ENCODE measurements at regions not wholly inside any gene's neighbourhood (a gene's known extent, or its start where the extent isn't known, plus 50 kb on each side); places are given as distances from the start of the nearest gene placed in this dataset.

- peaks cover 4% of the 10 kb centered on the region for H3K27me3 Mint-ChIP-seq (ENCODE audit: insufficient read depth, low read depth, poor library complexity)
- H3K4me3 Mint-ChIP-seq: no peak overlapping the region
- H3K36me3 Mint-ChIP-seq (ENCODE audit: low read depth): peaks cover 2% of the 10 kb centered on the region; the same call in 2 of the 3 replicates
- no peak overlapping the region for H3K27ac ChIP-seq (ENCODE audit: low read depth)
- TF ChIP-seq STAT1 (IDR thresholded peaks at IDR 0.05; ENCODE audit: unreplicated experiment): no peak
- no peaks in the 10 kb centered on the region for H3K27me3 ChIP-seq (ENCODE audit: insufficient read depth)
- no peak overlapping the region for H3K27ac Mint-ChIP-seq
- no peaks in the 10 kb centered on the region for H3K4me1 ChIP-seq (ENCODE audit: insufficient read depth)
- DNase-seq (ENCODE audit: low spot score): no peak
- H3K79me2 ChIP-seq (replicated peaks; ENCODE audit: insufficient read depth): no peaks in the 10 kb centered on the region
- H3K4me1 Mint-ChIP-seq: no peaks in the 10 kb centered on the region
- ATAC-seq: no peak
- no peaks in the 10 kb centered on the region for H3F3A ChIP-seq (replicated peaks; ENCODE audit: low read depth)
- no peaks in the 10 kb centered on the region for H3K36me3 ChIP-seq (ENCODE audit: insufficient read depth)
- H3K9me3 Mint-ChIP-seq: peaks cover 11% of the 10 kb centered on the region
- H4K20me1 ChIP-seq (replicated peaks; ENCODE audit: insufficient read depth): no peaks in the 10 kb centered on the region
- no peak overlapping the region for H2AFZ ChIP-seq
- 0 out of 2 replicates have a peak, but pooled peaks cover 3% of the 10 kb centered on the region for H3K9me2 ChIP-seq (ENCODE audit: insufficient read depth)
- H3K4me2 ChIP-seq: no peak overlapping the region
- no peak overlapping the region for H3K4me3 ChIP-seq
Measured at GRCh38 chr3:94686208-94686607, 623.3 kb downstream of the NSUN3 start.

GRCh38 chr3:94693997-94694640 lies 631.3 kb downstream of the NSUN3 start:
- Histone ChIP-seq H3K27me3 (ENCODE audit: insufficient read depth) (no peaks in the 10 kb centered on the region), H3K9me2 (ENCODE audit: insufficient read depth) (no peaks in the 10 kb centered on the region), H3K36me3 (ENCODE audit: insufficient read depth) (no peaks in the 10 kb centered on the region), H4K20me1 (replicated peaks; ENCODE audit: insufficient read depth) (no peaks in the 10 kb centered on the region), H3K79me2 (replicated peaks; ENCODE audit: insufficient read depth) (no peaks in the 10 kb centered on the region), H3K4me2 (no peak overlapping the region), H3K4me1 (ENCODE audit: insufficient read depth) (no peaks in the 10 kb centered on the region), H3K4me3 (no peak overlapping the region), H2AFZ (no peak overlapping the region), H3F3A (replicated peaks; ENCODE audit: low read depth) (no peaks in the 10 kb centered on the region), H3K27ac (ENCODE audit: low read depth) (no peak overlapping the region)
- no peak for DNase-seq (ENCODE audit: low spot score)
- no peak for ATAC-seq
- H3K27me3 Mint-ChIP-seq (ENCODE audit: insufficient read depth, low read depth, poor library complexity): no peaks in the 10 kb centered on the region
- no peak overlapping the region for H3K27ac Mint-ChIP-seq
- H3K36me3 Mint-ChIP-seq (ENCODE audit: low read depth): no peaks in the 10 kb centered on the region
- TF ChIP-seq POLR2AphosphoS5 (IDR thresholded peaks at IDR 0.05; ENCODE audit: low read depth) (no peak), ETS1 (IDR thresholded peaks at IDR 0.05) (no peak), ZNF114 (CRISPR knock-in tag; IDR thresholded peaks at IDR 0.05) (no peak), ZNF462 (CRISPR knock-in tag; IDR thresholded peaks at IDR 0.05) (no peak), NANOG (IDR thresholded peaks at IDR 0.05; ENCODE audit: borderline replicate concordance) (no peak), STAT1 (IDR thresholded peaks at IDR 0.05; ENCODE audit: unreplicated experiment) (no peak), EZH2phosphoT487 (IDR thresholded peaks at IDR 0.05; ENCODE audit: unreplicated experiment) (no peak), CTCF (conservative IDR thresholded peaks at IDR 0.05; ENCODE audit: low read depth in 2 of 2) (no peak), ZNF331 (CRISPR knock-in tag; IDR thresholded peaks at IDR 0.05; ENCODE audit: low read depth) (no peak), CREB1 (CRISPR knock-in tag; IDR thresholded peaks at IDR 0.05; ENCODE audit: low read depth) (no peak), EZH2 (IDR thresholded peaks at IDR 0.05; ENCODE audit: low read depth, unreplicated experiment) (no peak), JUNB (IDR thresholded peaks at IDR 0.05; ENCODE audit: unreplicated experiment) (no peak)
- H3K9me3 Mint-ChIP-seq: no peaks in the 10 kb centered on the region
- H3K4me1 Mint-ChIP-seq: no peaks in the 10 kb centered on the region
- no peak overlapping the region for H3K4me3 Mint-ChIP-seq

Data from GM23338 (cell line).